Natural killer cell (primary cell): ENCODE measurements at regions not wholly inside any gene's neighbourhood (a gene's known extent, or its start where the extent isn't known, plus 50 kb on each side); places are given as distances from the start of the nearest gene placed in this dataset.

Experiments used
- ATAC-seq, 3 donors: fragments of 150-1000 bp in 2 of 3; fragments of 200-7000 bp in 1 of 3; cut with Tn5 transposase; 1 replicate in 1 of 3; 2 replicates in 2 of 3; pipeline ENCODE4 v1.10.0; 2021; ENCODE audit warnings: mild to moderate bottlenecking in 2 of 3, moderate library complexity in 2 of 3
- DNase-seq, 2 donors: peaks; one replicate each; pipeline versions ENCODE4 v3.0.0 to v3.0.0-alpha.2; 2013 to 2021; ENCODE audit warnings: mixed read lengths in 1 of 2
- H3K27ac ChIP-seq: one replicate; pipeline ENCODE4 v1.5.1; 2013; ENCODE audit warnings: mild to moderate bottlenecking, low read length
- H3K27me3 ChIP-seq: one replicate; pipeline ENCODE4 v1.6.1; 2013; ENCODE audit warnings: low read length; ENCODE audit not compliant: control insufficient read depth, insufficient read depth
- H3K36me3 ChIP-seq: one replicate; pipeline ENCODE4 v1.6.1; 2013; ENCODE audit warnings: low read length; ENCODE audit not compliant: control insufficient read depth, insufficient read depth
- H3K4me1 ChIP-seq: one replicate; pipeline ENCODE4 v1.6.1; 2013; ENCODE audit warnings: low read length; ENCODE audit not compliant: control insufficient read depth, insufficient read depth
- H3K4me3 ChIP-seq: one replicate; pipeline ENCODE4 v1.5.1; 2013; ENCODE audit warnings: low read length
- H3K9me3 ChIP-seq: one replicate; pipeline ENCODE4 v1.6.1; 2013; ENCODE audit warnings: low read length; ENCODE audit not compliant: control insufficient read depth, insufficient read depth
- H3K27ac Mint-ChIP-seq, 2 donors: one replicate each; pipeline ENCODE4 v1.8.0; 2022; ENCODE audit warnings: mild to moderate bottlenecking in 2 of 2, mixed read lengths in 2 of 2, moderate library complexity in 1 of 2
- H3K27me3 Mint-ChIP-seq, 2 donors: one replicate each; pipeline ENCODE4 v1.8.0; 2022; ENCODE audit warnings: low read depth in 2 of 2, mixed read lengths in 2 of 2
- H3K36me3 Mint-ChIP-seq: one replicate; pipeline ENCODE4 v1.8.0; 2022; ENCODE audit warnings: mixed read lengths
- H3K4me1 Mint-ChIP-seq, 2 donors: one replicate each; pipeline ENCODE4 v1.8.0; 2022; ENCODE audit warnings: mixed read lengths in 2 of 2
- H3K4me3 Mint-ChIP-seq: one replicate; pipeline ENCODE4 v1.8.0; 2022; ENCODE audit warnings: mild to moderate bottlenecking, moderate library complexity, mixed read lengths
- H3K9me3 Mint-ChIP-seq, 2 donors: one replicate each; pipeline ENCODE4 v1.8.0; 2022; ENCODE audit warnings: mixed read lengths in 2 of 2
- WGBS: methylation state at CpG from one replicate; pipeline ENCODE4 v1.1.7; 2013; ENCODE audit warnings: missing lambda C conversion rate; ENCODE audit not compliant: insufficient coverage; 5-methylcytosine and 5-hydroxymethylcytosine counted together
- intact Hi-C: fragments of 100-400 bp; cut with micrococcal nuclease; formaldehyde crosslinking; loops from one replicate; pipeline ENCODE4 v1.14.2; 2022
- TF ChIP-seq, protein P1 (sequence below): fragments of 200-600 bp; IDR thresholded peaks from one replicate; pipeline ENCODE4 v1.8.0; 2022; ENCODE audit warnings: antibody characterized with exemption

DNA sequence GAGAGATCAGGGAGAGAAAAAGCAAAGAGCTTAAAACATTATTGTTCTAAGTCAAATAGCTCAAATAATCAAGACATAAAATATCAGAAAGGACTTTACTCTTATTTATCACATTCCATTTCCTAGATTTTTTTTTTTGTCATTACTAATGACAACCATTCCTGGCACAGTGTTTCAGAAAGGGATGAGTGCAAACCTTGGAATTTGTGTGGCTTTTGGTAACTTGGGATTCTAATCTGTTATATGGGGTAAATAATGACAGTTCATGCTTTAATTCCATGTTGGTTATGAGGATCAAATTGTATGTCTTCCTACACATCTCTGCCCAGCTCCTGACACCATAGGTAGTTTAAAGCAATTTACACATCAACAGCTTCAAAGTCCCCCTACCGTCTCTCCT lies 358.4 kb upstream of the ADGRL4 start:
- Histone ChIP-seq H3K4me1 (no peaks in the 10 kb centered on the region), H3K4me3 (no peak overlapping the region), H3K9me3 (no peaks in the 10 kb centered on the region), H3K27ac (no peak overlapping the region), H3K27me3 (no peaks in the 10 kb centered on the region), H3K36me3 (no peaks in the 10 kb centered on the region)
- TF ChIP-seq, protein P1, sequence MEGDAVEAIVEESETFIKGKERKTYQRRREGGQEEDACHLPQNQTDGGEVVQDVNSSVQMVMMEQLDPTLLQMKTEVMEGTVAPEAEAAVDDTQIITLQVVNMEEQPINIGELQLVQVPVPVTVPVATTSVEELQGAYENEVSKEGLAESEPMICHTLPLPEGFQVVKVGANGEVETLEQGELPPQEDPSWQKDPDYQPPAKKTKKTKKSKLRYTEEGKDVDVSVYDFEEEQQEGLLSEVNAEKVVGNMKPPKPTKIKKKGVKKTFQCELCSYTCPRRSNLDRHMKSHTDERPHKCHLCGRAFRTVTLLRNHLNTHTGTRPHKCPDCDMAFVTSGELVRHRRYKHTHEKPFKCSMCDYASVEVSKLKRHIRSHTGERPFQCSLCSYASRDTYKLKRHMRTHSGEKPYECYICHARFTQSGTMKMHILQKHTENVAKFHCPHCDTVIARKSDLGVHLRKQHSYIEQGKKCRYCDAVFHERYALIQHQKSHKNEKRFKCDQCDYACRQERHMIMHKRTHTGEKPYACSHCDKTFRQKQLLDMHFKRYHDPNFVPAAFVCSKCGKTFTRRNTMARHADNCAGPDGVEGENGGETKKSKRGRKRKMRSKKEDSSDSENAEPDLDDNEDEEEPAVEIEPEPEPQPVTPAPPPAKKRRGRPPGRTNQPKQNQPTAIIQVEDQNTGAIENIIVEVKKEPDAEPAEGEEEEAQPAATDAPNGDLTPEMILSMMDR: no peak
- Mint-ChIP-seq H3K27me3 (no peaks in the 10 kb centered on the region), H3K27ac (no peak overlapping the region), H3K36me3 (peaks cover 11% of the 10 kb centered on the region), H3K4me3 (no peak overlapping the region), H3K4me1 (no peaks in the 10 kb centered on the region), H3K9me3 (peaks cover 7 to 16% of the 10 kb centered on the region in 2 donors)
- 91% methylated on average over 1 of the region's 1 CpG for WGBS
- ATAC-seq: no peak
- intact Hi-C loops: no loop called here
- no peak for DNase-seq

DNA sequence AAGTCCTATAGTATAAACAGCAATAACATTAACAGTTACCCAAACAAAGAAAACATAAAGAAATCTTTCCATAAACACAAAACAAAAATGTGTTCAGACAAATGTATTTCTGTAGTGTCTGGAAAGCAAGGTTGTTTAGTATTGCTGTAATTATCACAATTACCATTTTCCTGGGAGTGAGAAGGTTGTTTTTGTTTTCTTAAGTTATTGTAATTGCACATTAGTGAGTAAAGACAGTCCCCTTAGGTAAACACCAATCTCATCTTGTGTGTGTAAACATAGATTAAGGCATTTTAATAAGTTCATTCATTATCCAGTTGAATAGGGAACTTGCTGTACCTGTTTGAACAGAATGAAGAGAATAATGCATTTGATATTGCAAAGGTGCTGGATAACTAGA lies 356.9 kb upstream of the ADGRL4 start:
- H3K4me3 Mint-ChIP-seq: no peak overlapping the region
- no peak overlapping the region for H3K4me3 ChIP-seq
- H3K36me3 Mint-ChIP-seq: peaks cover 6% of the 10 kb centered on the region
- H3K27me3 Mint-ChIP-seq: no peaks in the 10 kb centered on the region
- H3K27ac Mint-ChIP-seq: no peak overlapping the region
- no peaks in the 10 kb centered on the region for H3K27me3 ChIP-seq
- DNase-seq (no peak), ATAC-seq (no peak)
- H3K9me3 Mint-ChIP-seq: peaks cover 0 to 11% of the 10 kb centered on the region in 2 donors
- no peaks in the 10 kb centered on the region for H3K36me3 ChIP-seq
- H3K4me1 Mint-ChIP-seq: no peaks in the 10 kb centered on the region
- no peaks in the 10 kb centered on the region for H3K4me1 ChIP-seq
- no peak overlapping the region for H3K27ac ChIP-seq
- H3K9me3 ChIP-seq: no peaks in the 10 kb centered on the region
- intact Hi-C loops: no loop called here
- TF ChIP-seq, protein P1: no peak

DNA sequence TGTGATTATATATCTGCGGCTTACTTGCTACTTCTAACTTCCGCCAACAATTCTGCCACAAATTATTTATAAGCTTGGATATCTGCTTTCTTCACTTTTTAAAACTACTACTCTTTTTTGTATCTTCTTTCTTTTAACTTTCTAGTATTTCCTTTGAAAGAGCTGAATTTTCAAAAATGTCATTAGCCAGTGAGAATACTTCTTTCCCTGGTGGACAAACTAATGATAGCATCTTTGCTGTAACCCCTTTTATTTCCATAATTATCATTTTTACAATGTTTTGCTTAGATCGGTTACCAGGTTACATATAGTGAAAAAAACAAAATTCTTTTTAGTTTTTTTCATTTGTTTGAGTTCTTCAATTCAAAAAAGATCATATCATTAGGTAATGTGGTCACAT lies 355.9 kb upstream of the ADGRL4 start:
- no peaks in the 10 kb centered on the region for H3K9me3 ChIP-seq
- H3K4me3 ChIP-seq: no peak overlapping the region
- no peaks in the 10 kb centered on the region for H3K27me3 ChIP-seq
- H3K36me3 ChIP-seq: no peaks in the 10 kb centered on the region
- Mint-ChIP-seq H3K9me3 (peaks cover 1 to 12% of the 10 kb centered on the region in 2 donors), H3K36me3 (peaks cover 6% of the 10 kb centered on the region), H3K4me3 (no peak overlapping the region), H3K27me3 (no peaks in the 10 kb centered on the region), H3K4me1 (no peaks in the 10 kb centered on the region), H3K27ac (no peak overlapping the region)
- TF ChIP-seq, protein P1: no peak
- DNase-seq (no peak), ATAC-seq (no peak)
- intact Hi-C loops: no loop called here
- no peaks in the 10 kb centered on the region for H3K4me1 ChIP-seq
- H3K27ac ChIP-seq: no peak overlapping the region
- WGBS: 94% methylated on average over 2 of the region's 3 CpGs

DNA sequence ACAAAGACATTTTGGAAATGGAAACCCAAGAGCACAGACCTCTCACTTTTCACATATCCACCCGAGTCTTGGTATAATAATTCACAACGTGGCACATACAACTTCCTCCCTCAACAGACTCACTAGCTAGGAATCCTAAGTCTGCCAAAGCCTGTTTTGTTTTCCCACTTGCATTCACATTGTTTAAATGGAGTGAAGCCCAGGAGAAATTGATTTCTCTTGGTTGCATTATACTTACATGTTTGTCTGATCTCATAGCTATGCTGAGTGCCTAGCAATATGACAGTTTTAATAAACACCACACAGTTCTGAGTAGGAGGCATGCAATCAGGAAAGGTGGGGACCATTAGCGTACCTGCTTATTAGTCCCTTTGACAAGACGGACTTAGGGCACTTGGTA lies 348.6 kb upstream of the ADGRL4 start:
- Histone ChIP-seq H3K4me1 (no peaks in the 10 kb centered on the region), H3K27me3 (no peaks in the 10 kb centered on the region), H3K27ac (no peak overlapping the region), H3K4me3 (no peak overlapping the region), H3K36me3 (no peaks in the 10 kb centered on the region), H3K9me3 (no peaks in the 10 kb centered on the region)
- H3K4me1 Mint-ChIP-seq: no peaks in the 10 kb centered on the region
- no peaks in the 10 kb centered on the region for H3K36me3 Mint-ChIP-seq
- H3K9me3 Mint-ChIP-seq: peaks cover 4 to 14% of the 10 kb centered on the region in 2 donors
- no peak for DNase-seq
- 54% methylated on average over 4 of the region's 4 CpGs for WGBS
- no peaks in the 10 kb centered on the region for H3K27me3 Mint-ChIP-seq
- TF ChIP-seq, protein P1: no peak
- ATAC-seq: no peak
- no peak overlapping the region for H3K27ac Mint-ChIP-seq
- intact Hi-C loops: no loop called here
- H3K4me3 Mint-ChIP-seq: no peak overlapping the region
